GM12878 (cell line): ENCODE measurements at regions not wholly inside any gene's neighbourhood (a gene's known extent, or its start where the extent isn't known, plus 50 kb on each side); places are given as distances from the start of the nearest gene placed in this dataset.

Source experiments
- ASH2L ChIP-seq: fragments of 300-600, 200-600 bp; sonication (generic); IDR thresholded peaks from 2 replicates; pipeline ENCODE4 v1.6.1; 2017; ENCODE audit warnings: low read depth, mild to moderate bottlenecking, borderline replicate concordance
- BRCA1 ChIP-seq: IDR thresholded peaks from 2 replicates; pipeline ENCODE4 v1.6.1; 2011; ENCODE audit warnings: low read depth, low read length, improper control_type of control experiment
- CREB1 ChIP-seq: IDR thresholded peaks from 2 replicates; pipeline ENCODE4 v1.6.1; 2012; ENCODE audit warnings: low read depth, mild to moderate bottlenecking, inconsistent platforms
- PAX8 ChIP-seq: fragments of 450-650 bp; IDR thresholded peaks from 2 replicates; pipeline ENCODE4 v1.6.1; 2017; ENCODE audit warnings: mild to moderate bottlenecking, moderate library complexity
- POLR2A ChIP-seq: IDR thresholded peaks from 2 replicates; pipeline ENCODE4 v1.6.1; 2011; ENCODE audit warnings: low read depth, mild to moderate bottlenecking, low read length
- TF ChIP-seq, protein P1 (sequence below), 3 experiments: IDR thresholded peaks in 2 of 3; conservative IDR thresholded peaks in 1 of 3; 2 replicates each; pipeline ENCODE4 v1.5.1; 2011; ENCODE audit warnings: low read depth in 3 of 3, low read length in 3 of 3, mild to moderate bottlenecking in 3 of 3, control low read depth in 2 of 3, moderate library complexity in 2 of 3, inconsistent platforms in 1 of 3, mixed read lengths in 1 of 3; ENCODE audit not compliant: control insufficient read depth in 2 of 3, insufficient read depth in 1 of 3; ENCODE audit errors: extremely low read depth in 1 of 3
- TF ChIP-seq, protein P2 (sequence below): fragments of 450-650 bp; conservative IDR thresholded peaks from 2 replicates; pipeline ENCODE4 v1.6.1; 2017; ENCODE audit warnings: mild to moderate bottlenecking, moderate library complexity
- TF ChIP-seq, protein P3 (sequence below): fragments of 450-650 bp; IDR thresholded peaks from 2 replicates; pipeline ENCODE4 v1.6.1; 2018; ENCODE audit warnings: borderline replicate concordance, mild to moderate bottlenecking; ENCODE audit not compliant: partially characterized antibody
- TF ChIP-seq, protein P4 (sequence below): IDR thresholded peaks from 2 replicates; pipeline ENCODE4 v1.6.1; 2011; ENCODE audit warnings: low read depth, mild to moderate bottlenecking, low read length, moderate library complexity, borderline replicate concordance; ENCODE audit errors: extremely low read depth
- TF ChIP-seq, protein P5 (sequence below): fragments of 450-650 bp; IDR thresholded peaks from 2 replicates; pipeline ENCODE4 v1.6.1; 2016; ENCODE audit warnings: mild to moderate bottlenecking
- TF ChIP-seq, protein P6 (sequence below): fragments of 450-650 bp; IDR thresholded peaks from 2 replicates; pipeline ENCODE4 v1.6.1; 2016; ENCODE audit warnings: mild to moderate bottlenecking

DNA sequence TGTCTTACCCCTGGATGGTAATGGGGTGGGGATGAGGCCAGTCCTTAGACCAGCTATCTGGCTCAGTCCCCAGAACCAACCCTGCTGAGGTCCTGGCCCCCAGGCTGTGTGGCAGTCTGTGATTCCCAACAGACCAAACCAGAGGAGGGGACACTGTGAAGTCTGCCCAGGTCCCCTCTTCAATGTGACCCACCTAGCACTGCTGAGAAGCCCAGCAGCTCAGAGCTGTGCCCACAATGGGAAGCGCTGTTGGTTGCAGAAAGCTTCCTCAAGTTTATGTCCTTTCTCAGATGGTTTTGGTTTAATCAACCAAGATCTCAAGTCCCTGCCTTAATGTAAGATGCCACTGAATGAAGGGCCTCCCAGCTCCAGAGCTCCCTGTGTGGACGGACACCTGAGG lies 114.7 kb upstream of the IGLL5 start:
- TF ChIP-seq, protein P1, sequence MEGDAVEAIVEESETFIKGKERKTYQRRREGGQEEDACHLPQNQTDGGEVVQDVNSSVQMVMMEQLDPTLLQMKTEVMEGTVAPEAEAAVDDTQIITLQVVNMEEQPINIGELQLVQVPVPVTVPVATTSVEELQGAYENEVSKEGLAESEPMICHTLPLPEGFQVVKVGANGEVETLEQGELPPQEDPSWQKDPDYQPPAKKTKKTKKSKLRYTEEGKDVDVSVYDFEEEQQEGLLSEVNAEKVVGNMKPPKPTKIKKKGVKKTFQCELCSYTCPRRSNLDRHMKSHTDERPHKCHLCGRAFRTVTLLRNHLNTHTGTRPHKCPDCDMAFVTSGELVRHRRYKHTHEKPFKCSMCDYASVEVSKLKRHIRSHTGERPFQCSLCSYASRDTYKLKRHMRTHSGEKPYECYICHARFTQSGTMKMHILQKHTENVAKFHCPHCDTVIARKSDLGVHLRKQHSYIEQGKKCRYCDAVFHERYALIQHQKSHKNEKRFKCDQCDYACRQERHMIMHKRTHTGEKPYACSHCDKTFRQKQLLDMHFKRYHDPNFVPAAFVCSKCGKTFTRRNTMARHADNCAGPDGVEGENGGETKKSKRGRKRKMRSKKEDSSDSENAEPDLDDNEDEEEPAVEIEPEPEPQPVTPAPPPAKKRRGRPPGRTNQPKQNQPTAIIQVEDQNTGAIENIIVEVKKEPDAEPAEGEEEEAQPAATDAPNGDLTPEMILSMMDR (IDR thresholded peaks at IDR 0.05 in 2 of 3, conservative IDR thresholded peaks at IDR 0.05 in 1 of 3; ENCODE audit: control insufficient read depth in 2 of 3, extremely low read depth in 1 of 3, insufficient read depth in 1 of 3, low read depth in 3 of 3, low read length in 3 of 3) = no peak
- TF ChIP-seq, protein P2, sequence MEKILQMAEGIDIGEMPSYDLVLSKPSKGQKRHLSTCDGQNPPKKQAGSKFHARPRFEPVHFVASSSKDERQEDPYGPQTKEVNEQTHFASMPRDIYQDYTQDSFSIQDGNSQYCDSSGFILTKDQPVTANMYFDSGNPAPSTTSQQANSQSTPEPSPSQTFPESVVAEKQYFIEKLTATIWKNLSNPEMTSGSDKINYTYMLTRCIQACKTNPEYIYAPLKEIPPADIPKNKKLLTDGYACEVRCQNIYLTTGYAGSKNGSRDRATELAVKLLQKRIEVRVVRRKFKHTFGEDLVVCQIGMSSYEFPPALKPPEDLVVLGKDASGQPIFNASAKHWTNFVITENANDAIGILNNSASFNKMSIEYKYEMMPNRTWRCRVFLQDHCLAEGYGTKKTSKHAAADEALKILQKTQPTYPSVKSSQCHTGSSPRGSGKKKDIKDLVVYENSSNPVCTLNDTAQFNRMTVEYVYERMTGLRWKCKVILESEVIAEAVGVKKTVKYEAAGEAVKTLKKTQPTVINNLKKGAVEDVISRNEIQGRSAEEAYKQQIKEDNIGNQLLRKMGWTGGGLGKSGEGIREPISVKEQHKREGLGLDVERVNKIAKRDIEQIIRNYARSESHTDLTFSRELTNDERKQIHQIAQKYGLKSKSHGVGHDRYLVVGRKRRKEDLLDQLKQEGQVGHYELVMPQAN = no peak
- TF ChIP-seq, protein P3, sequence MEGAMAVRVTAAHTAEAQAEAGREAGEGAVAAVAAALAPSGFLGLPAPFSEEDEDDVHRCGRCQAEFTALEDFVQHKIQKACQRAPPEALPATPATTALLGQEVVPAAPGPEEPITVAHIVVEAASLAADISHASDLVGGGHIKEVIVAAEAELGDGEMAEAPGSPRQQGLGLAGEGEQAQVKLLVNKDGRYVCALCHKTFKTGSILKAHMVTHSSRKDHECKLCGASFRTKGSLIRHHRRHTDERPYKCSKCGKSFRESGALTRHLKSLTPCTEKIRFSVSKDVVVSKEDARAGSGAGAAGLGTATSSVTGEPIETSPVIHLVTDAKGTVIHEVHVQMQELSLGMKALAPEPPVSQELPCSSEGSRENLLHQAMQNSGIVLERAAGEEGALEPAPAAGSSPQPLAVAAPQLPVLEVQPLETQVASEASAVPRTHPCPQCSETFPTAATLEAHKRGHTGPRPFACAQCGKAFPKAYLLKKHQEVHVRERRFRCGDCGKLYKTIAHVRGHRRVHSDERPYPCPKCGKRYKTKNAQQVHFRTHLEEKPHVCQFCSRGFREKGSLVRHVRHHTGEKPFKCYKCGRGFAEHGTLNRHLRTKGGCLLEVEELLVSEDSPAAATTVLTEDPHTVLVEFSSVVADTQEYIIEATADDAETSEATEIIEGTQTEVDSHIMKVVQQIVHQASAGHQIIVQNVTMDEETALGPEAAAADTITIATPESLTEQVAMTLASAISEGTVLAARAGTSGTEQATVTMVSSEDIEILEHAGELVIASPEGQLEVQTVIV = no peak
- TF ChIP-seq POLR2A (no peak), BRCA1 (no peak), CREB1 (no peak), ASH2L (no peak), PAX8 (no peak)
- TF ChIP-seq, protein P4, sequence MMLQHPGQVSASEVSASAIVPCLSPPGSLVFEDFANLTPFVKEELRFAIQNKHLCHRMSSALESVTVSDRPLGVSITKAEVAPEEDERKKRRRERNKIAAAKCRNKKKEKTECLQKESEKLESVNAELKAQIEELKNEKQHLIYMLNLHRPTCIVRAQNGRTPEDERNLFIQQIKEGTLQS = no peak
- TF ChIP-seq, protein P5, sequence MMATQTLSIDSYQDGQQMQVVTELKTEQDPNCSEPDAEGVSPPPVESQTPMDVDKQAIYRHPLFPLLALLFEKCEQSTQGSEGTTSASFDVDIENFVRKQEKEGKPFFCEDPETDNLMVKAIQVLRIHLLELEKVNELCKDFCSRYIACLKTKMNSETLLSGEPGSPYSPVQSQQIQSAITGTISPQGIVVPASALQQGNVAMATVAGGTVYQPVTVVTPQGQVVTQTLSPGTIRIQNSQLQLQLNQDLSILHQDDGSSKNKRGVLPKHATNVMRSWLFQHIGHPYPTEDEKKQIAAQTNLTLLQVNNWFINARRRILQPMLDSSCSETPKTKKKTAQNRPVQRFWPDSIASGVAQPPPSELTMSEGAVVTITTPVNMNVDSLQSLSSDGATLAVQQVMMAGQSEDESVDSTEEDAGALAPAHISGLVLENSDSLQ = no peak
- TF ChIP-seq, protein P6, sequence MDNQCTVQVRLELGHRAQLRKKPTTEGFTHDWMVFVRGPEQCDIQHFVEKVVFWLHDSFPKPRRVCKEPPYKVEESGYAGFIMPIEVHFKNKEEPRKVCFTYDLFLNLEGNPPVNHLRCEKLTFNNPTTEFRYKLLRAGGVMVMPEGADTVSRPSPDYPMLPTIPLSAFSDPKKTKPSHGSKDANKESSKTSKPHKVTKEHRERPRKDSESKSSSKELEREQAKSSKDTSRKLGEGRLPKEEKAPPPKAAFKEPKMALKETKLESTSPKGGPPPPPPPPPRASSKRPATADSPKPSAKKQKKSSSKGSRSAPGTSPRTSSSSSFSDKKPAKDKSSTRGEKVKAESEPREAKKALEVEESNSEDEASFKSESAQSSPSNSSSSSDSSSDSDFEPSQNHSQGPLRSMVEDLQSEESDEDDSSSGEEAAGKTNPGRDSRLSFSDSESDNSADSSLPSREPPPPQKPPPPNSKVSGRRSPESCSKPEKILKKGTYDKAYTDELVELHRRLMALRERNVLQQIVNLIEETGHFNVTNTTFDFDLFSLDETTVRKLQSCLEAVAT = no peak
